Renal cortical epithelial cell (primary cell): ENCODE measurements at regions not wholly inside any gene's neighbourhood (a gene's known extent, or its start where the extent isn't known, plus 50 kb on each side); places are given as distances from the start of the nearest gene placed in this dataset.

Experiments used
- DNase-seq: peaks from one replicate; pipeline ENCODE4 v3.0.0-alpha.2; 2011; ENCODE audit warnings: low read depth

DNA sequence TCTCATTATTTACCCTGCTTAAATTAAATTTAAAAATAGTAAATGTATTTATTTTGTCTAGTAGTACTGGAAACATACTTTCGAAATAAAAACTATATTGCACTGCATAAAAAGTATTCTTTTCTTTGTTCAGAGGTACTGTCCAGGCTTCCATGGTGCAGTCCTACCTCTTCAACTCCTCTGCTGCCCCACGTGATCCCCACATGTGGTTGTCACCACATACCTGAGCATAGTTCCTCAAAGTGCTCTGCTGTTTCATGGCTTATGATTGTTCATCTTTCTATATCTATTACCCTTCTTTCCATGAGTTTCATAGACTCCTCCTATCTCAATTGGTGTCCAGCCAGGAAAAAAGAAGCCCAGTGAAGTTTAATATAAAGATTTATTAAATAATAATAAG lies 317.5 kb upstream of the OR4E1 start:
- no peak for DNase-seq

DNA sequence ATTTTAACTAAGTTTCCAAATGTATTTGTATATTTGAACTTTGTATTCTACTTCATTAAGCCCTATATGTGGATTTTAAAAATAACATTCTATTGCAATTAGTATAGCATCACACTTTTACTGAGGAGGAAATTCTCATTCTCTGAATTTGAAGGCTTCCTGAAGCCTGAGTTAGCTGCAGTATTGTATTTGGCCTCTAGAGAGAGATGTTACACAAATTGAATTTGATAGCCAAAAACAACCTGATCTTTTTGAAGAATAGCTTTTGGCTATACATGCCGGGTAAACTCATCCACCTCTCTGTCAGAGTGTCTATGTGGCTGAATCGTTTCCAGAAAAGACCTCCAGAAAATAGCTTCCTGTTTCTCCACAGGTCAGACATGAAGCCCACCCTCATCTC lies 316.5 kb upstream of the OR4E1 start:
- no peak for DNase-seq

DNA sequence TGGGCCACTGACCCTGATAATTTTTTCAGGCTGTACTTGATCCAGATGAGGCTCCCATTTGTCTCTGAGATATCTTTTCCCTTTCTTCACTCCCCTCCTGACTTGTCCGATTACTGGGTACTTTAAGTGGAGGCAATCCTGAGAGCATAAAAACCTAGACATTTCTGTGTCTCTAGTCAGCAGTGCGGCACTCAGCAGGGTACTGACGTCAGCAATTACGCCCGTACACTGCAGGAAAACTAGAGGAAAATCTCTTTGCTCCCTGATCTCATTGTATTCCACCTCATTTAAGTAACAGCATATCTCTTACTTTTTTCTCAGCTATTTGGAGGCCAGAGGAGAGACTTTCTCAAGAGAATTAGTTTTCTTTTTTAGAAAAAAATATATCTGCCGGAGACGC lies 315.5 kb upstream of the OR4E1 start:
- no peak for DNase-seq

DNA sequence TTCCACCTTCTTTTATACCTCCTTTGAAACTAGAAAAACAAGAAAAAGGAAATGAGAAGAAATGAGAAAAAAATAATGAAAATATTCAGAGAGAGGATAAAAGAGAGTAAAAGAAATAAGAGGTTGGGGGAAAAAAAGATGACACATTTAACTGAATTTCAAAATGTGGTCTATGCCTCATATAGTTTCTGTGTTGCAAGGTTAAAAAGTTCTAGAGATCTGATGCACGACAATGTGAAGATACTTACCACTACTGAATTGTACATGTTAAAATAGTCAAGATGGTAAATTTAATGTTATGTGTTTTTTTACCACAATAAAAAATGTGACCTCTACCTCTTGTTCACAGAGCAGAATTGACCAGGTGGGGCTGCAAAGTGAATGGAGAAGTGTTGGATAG lies 314.8 kb upstream of the OR4E1 start:
- no peak for DNase-seq

DNA sequence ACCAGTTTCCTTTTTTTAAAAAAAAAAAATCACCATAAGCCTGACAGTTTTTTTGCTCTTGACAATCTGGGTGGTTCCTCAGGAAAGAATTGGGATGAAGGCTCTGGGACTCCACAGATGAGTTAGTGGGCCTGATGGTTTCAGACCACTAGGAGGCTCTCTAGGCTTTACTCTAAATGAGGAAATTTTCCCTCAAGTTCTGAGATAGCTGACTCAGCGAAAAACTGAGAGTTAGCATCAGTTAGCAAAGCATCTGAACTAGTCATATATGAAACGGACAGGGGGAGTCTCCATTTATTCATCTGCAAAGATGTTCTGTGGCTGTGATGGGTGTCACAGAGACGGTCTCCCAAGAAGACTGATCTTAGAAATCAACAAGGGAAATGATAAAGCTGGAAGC lies 314.3 kb upstream of the OR4E1 start:
- peak; percentile 19 for DNase-seq

DNA sequence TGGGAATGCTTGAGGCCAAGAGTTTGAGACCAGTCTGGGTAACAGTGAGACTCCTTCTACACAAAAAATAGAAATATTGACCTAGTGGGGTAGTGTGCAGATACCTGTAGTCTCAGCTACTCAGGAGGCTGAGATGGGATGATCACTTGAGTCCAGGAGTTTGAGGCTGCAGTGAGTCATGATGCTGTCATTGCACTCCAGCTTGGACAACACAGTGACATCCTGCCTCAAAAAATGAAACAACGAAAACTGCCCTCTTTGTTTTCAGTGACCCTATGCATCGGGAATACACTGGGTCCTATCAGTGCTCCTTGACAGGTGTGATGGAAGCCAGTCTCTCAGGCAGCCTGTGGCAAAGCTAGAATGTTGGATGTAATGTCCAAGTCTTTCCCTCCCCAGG lies 311.5 kb upstream of the OR4E1 start:
- DNase-seq: no peak

DNA sequence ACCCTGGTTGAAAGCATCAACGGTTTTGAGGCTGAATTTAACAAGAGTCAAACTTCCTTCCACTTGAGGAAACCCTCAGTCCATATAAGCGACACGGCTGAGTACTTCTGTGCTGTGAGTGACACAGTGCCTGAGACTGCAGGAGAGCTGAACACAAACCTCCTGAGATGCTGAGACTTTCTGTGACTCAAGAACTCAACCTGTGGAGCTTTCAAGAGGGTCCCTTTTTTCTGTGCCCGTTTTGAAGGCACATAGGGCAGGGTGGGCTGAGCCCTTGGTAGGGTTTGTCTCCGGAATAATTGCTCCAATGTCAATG lies 305.3 kb upstream of the OR4E1 start:
- no peak for DNase-seq

DNA sequence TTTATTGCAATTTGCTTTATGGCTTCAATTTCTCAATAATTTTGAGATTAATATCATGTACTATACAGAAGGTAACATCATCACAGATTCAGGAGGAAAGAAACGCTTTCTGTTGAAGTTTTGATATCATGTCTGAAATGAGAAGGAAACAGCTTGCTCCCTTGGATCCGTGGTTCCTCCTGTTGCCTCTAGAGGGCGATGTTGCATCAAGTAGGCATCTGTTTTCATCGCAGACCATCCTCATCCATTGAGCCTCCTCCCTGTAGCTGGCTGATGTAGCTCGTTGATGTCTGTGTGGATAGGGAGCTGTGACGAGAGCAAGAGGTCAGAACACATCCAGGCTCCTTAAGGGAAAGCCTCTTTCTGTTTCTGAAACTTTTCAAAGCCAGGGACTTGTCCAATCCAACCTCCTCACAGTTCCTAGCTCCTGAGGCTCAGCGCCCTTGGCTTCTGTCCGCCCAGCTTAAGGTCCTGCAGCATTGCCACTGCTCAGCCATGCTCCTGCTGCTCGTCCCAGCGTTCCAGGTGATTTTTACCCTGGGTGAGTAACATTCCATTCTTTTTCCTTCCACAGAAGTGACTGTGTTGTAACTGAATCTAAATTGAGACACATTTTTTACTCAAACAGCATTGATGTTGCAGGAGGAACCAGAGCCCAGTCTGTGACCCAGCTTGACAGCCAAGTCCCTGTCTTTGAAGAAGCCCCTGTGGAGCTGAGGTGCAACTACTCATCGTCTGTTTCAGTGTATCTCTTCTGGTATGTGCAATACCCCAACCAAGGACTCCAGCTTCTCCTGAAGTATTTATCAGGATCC lies 304.8 kb upstream of the OR4E1 start:
- peak; percentile 19 for DNase-seq

DNA sequence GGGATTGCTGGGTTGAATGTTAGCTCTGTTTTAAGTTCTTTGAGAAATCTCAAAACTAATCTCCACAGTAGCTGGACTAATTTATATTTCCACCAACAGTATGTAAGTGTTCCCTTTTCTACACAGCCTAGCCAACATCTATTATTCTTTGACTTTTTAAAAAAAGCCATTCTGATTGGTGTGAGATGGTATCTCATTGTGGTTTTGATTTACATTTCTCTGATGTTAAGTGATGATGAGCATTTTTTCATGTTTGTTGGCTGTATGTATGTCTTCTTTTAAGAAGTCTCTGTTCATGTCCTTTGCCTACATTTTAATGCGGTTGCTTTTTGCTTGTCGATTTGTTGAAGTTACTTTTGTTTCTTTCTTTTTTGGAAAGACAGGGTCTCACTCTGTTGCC lies 301.1 kb upstream of the OR4E1 start:
- DNase-seq: no peak

DNA sequence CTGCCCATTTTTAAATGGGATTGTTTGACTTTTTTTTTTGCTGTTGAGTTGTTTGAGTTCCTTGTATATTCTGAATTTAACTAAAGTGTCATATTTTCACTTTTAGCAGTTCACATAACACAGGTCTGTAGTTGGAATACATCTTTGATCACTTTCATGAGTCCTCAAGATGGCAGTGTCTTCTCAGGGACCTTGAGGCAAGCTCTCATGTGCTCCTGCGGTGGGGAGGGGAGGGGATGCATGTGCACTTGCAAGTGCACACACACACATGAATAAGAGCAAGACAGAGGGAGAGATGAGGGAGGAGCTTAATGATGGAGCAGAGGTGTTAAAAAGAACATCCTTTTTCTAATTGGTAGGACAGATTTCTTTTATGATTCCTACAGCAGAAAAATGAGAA lies 291.4 kb upstream of the OR4E1 start:
- no peak for DNase-seq

DNA sequence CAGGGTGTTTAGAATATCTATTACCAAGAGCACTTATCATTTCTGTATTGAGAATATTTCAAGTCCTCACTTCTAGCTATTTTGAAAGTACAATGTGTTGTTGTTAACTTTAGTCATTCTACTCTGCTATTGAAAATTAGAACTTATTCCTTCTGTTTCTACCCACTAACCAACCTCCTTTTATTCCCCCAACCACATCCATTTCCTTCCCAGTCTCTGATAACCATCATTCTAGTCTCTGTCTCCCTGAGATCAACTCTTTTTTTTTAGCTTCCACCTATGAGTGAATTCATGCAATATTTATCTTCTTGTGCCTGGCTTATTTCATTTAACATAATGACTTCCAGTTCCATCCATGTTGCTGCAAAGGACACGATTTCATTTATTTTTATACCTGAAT lies 290.6 kb upstream of the OR4E1 start:
- no peak for DNase-seq

DNA sequence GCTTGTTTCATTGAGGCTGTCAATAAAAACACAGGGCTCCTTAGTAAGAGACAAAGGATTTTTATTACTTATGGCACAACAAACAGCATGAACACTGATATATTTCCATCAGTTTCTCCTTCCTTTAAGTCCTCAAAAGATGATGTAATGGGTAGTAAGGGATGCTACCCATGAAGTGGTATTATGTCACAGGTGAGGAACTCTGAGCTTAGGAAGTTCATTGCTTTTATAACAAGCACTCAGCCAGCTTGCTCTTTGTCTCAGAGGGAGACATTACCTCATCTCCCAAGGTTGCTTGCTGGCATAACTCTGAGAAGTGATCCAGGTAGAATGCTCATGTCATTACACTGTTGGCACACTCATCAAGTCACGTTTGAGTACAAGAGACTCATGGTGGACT lies 287.0 kb upstream of the OR4E1 start:
- DNase-seq: no peak

DNA sequence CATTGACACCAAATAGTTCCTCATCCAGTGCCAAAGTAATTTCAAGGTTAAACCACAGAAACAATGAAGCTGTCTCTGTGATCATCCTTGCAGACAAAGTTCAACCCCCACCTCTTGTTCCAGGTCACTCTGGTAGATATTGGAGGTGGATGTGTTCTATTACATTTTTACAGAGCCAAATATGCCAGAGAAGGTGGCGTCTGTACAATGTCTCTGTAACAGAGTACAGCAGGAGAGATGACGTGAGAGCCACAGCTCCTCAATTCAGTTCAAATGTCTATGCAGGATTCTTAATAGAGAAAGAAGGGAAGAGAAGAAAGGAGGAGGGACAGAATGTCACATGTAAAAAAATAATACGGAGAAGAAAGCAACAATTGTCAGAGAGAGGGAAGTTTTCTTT lies 268.3 kb upstream of the OR4E1 start:
- no peak for DNase-seq

DNA sequence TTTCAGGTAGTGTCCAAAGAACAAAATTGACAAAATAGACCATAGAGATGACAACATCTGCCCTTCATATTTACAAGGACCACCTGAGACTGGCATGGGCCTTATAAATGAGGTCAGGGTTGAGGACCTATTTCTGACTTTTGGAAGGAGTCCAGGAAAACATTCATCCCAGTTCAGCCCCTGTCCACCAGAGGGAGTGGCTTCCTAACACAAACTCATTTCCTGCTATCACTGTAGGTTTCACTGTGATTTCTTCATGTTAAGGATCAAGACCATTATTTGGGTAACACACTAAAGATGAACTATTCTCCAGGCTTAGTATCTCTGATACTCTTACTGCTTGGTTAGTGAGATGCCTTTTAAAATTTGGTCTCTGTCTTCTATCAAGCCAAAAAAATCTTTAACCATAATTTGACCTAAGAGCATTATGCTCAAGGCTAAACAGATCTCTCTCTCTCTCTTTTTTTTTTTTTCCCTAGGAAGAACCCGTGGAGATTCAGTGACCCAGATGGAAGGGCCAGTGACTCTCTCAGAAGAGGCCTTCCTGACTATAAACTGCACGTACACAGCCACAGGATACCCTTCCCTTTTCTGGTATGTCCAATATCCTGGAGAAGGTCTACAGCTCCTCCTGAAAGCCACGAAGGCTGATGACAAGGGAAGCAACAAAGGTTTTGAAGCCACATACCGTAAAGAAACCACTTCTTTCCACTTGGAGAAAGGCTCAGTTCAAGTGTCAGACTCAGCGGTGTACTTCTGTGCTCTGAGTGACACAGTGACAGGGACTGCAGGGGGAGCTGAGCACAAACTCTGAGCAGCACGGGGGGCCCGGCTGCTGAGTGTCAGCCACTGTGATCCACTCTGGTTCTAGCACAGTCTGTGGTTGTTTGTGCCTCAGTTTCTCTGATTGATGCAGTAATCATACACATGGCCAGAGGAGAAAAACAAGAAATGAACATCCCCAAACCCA lies 267.6 kb upstream of the OR4E1 start:
- peak; percentile 16 for DNase-seq

DNA sequence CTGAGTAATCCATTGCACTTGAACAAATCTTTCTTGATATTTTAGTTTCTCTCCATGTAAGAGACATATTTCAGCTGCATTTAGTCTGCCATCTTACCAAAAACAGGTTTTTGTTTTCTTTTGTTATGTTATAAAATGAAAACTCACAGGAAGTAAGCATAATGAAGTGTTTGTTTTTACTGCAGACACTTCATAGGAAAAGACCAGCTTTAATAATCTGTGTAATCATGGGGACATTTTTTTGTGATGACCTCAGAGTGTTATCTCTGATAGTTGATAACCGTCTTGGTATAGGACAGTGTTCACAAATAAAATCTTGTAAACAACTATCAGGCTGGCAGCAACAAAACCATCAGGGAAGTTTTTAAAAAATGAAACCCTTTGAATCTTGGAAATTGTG lies 266.2 kb upstream of the OR4E1 start:
- no peak for DNase-seq

DNA sequence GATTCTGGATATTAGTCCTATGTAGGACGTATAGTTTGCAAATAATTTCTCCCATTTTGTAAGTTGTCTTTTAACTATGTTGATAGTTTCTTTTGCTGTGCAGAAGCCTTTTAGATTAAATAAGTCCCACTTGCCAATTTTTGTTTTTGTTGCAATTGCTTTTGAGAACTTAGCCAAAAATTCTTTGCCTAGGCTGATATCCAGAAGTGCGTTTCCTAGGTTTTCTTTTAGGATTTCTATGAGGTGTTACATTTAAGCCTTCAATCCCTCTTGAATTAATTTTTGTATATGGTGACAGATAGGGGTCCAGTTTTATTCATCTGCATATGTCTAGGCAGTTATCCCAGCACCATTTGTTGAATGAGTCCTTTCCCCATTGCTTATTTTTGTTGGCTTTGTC lies 264.4 kb upstream of the OR4E1 start:
- DNase-seq: no peak

DNA sequence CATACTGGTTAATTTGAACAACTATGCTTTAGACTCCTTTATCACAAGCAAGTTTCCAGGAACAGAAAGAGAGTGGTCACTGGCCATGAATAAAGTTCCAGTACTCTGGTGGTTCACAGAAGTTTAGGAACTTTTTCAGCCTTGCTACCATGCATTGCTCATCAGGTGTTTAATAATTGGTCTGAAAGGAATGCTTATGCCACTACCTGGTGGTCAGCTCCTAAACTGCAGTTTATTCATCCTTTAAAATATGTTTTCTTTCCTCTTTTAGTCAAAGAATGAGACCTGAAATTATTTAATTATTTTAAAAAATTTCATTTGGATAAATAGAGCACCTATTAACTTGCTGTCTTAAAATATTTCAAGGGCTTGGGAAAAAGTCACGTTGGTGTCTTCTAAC lies 260.1 kb upstream of the OR4E1 start:
- peak; percentile 11 for DNase-seq

DNA sequence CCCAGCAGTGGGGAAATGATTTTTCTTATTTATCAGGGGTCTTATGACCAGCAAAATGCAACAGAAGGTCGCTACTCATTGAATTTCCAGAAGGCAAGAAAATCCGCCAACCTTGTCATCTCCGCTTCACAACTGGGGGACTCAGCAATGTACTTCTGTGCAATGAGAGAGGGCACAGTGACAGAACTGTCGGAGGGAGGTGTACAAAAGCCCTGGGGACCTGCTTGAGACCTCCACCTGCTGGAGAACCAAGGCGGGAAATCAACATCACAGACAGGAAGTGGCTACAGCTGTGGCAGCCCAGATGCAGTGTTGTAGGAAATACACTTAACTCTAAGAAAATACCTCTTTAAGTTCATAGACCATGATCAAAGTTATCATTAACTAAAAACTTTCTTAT lies 250.9 kb upstream of the OR4E1 start:
- DNase-seq: no peak

DNA sequence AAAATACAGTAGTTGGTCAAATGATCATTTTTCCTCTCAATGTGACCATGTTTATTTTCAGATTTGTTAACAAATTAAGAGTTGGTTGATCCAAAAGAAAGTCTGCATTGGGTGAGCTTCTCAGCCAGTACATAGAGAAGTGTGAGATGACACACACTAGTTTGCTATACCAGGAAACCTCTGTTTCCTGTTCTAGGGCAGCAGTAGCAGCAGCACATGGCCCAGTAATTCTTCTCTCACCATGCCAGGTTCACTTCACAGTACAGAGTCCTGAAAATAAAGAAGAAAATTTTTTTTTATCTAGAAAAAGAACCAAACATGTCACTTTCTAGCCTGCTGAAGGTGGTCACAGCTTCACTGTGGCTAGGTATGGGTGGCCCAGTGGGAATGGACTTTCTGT lies 250.2 kb upstream of the OR4E1 start:
- DNase-seq: no peak

DNA sequence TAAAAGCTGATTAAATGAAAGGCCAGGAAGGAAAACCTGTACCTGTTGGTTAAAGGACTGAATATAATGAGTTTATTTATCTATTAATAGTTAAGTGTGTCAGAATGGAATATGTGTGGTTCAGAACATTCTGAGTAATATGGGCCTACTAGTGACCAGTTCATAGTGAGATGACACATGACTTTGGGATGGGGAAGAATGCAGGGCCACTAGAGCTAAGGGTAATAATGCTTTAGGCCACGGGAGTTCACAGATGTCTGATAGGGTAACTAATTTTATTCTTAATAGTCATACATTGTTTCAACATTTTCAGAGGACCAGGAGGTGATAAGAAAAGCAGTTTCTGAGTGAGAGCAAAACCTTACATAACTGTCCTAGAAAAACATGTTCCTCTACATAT lies 247.8 kb upstream of the OR4E1 start:
- DNase-seq: peak; percentile 9

DNA sequence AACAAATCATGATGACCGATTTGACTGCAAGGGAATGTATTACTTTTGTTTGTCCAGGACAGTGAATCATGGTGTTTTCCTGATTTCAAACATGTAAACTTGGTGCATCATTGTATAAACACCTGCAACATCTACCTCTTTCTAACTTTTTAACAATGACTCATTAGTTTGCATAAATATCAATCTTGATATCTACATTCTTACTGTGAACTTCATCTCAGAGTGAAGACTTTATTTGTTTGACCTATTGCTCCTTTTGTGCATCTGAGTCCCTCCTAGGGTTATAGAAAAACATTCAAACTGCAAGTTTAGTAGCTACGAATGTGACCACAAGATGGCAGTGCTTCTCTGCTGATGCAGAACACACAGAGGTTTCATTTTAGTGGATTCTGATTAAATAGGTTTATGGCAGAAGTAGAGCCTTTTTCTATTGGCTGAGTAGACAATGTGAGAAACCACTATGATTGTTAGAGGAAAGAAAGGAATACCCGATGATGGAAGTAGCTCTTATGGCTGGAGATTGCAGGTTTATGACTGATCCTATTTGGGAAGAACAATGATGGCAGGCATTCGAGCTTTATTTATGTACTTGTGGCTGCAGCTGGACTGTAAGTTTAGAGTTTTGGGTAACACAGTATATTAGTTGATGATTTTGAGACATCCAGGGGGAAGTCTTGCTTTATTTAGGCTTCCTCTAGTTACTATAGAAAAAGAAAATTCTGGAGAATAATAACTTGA lies 244.2 kb upstream of the OR4E1 start:
- DNase-seq: peak; percentile 69

DNA sequence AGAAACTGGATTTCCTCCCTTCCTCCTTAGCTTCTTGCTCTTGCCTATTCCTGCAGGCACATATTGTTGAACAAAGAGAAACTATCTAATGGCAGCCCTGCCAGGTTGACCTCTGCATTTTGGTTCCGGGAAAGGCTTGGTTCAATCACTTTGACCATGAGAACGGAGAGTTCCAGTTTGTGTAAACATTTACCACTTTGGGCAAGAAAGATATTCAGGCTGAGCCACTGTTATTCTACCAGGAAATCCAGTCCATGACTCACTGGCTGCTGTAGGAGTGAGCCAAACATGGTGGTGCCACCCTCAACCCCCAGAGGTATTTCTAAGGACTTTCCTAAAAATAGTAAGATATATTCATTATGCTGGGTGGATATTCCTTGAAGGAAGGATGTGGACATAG lies 242.2 kb upstream of the OR4E1 start:
- DNase-seq: peak; percentile 80

DNA sequence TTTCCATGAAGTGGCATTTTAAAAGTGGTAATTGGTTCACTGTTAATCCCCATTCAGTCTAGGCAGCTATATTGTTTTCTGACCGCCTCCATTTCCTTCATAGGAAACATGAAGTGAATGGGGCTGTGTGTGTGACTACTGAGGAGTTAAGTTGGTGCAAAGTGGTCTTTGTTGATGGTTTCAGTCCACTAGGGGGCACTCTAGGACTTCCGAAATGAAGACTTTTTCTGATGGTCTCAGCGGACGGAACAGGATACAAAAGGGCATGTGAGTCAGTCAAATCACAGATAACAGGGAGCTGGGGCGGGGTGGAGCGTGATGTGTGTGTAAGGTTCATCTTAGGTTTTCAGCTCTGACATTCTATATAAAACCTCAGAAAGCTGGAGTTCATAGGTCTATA lies 240.1 kb upstream of the OR4E1 start:
- DNase-seq: peak; percentile 64
